ENCODE measurements at regions not wholly inside any gene's neighbourhood (a gene's known extent, or its start where the extent isn't known, plus 50 kb on each side); places are given as distances from the start of the nearest gene placed in this dataset.

DNA sequence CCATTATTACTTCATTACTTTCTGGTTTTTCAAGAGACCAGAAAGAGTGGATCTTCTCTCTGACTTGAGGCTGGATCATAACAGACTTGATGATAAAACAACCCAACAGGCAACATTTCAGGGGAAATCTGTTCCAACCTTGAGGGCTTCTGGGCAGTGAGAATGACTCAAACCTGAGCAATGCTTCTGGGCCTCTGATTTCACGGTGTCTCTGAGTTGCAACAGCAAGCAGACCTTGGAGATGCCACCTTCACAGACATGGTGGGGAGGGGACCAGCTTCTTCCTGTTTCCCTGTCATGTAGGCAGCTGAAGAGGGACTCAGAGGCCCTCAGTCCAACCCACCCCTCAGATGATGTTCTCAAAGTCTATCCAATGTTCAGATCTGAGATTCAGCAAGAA, 104.0 kb downstream of the ABHD5 start:
- DNase-seq = no peak
- Mint-ChIP-seq H3K27ac (ENCODE audit: unreplicated experiment) (no peak overlapping the region), H3K4me1 (ENCODE audit: low read depth, unreplicated experiment) (no peaks in the 10 kb centered on the region), H3K4me3 (ENCODE audit: low read depth, unreplicated experiment) (no peak overlapping the region), H3K27me3 (ENCODE audit: unreplicated experiment) (peaks cover 57% of the 10 kb centered on the region), H3K36me3 (ENCODE audit: insufficient read depth, unreplicated experiment) (no peaks in the 10 kb centered on the region), H3K9me3 (ENCODE audit: low read depth, unreplicated experiment) (peaks cover 2% of the 10 kb centered on the region)
- TF ChIP-seq CTCF (IDR thresholded peaks at IDR 0.05; ENCODE audit: unreplicated experiment) = no peak
- CTCF ChIA-PET = no interaction called here
- intact Hi-C loops (cut with micrococcal nuclease; ENCODE audit: unreplicated experiment) = no loop called here
- BruUV-seq (replicated peaks) = no TSS peak

DNA sequence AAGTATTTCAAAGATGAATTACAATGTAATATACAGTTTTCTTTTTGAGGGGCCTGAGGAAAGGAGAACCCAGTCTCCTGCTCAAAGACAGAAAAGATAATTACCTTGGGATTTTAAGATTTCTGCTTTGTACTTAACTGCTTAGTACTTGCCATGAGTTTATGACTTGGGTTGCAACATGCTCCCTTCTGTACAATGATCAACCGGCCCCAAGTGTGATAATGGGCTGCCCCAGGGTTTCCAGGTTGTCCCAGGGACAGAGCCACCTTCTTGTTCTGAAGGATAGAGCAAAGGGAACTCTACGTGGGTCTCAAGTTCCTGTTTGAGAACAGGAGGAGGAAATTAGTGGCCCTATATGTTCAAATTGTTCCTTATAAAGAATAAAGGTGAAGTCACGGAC, 104.8 kb downstream of the ABHD5 start:
- Mint-ChIP-seq H3K4me3 (ENCODE audit: low read depth, unreplicated experiment) (no peak overlapping the region), H3K36me3 (ENCODE audit: insufficient read depth, unreplicated experiment) (no peaks in the 10 kb centered on the region), H3K27me3 (ENCODE audit: unreplicated experiment) (peaks cover 50% of the 10 kb centered on the region), H3K9me3 (ENCODE audit: low read depth, unreplicated experiment) (peaks cover under 1% of the 10 kb centered on the region), H3K4me1 (ENCODE audit: low read depth, unreplicated experiment) (no peaks in the 10 kb centered on the region), H3K27ac (ENCODE audit: unreplicated experiment) (no peak overlapping the region)
- no TSS peak for BruUV-seq (replicated peaks)
- TF ChIP-seq CTCF (IDR thresholded peaks at IDR 0.05; ENCODE audit: unreplicated experiment) = no peak
- DNase-seq = no peak
- CTCF ChIA-PET = no interaction called here
- intact Hi-C loops (cut with micrococcal nuclease; ENCODE audit: unreplicated experiment) = no loop called here

DNA sequence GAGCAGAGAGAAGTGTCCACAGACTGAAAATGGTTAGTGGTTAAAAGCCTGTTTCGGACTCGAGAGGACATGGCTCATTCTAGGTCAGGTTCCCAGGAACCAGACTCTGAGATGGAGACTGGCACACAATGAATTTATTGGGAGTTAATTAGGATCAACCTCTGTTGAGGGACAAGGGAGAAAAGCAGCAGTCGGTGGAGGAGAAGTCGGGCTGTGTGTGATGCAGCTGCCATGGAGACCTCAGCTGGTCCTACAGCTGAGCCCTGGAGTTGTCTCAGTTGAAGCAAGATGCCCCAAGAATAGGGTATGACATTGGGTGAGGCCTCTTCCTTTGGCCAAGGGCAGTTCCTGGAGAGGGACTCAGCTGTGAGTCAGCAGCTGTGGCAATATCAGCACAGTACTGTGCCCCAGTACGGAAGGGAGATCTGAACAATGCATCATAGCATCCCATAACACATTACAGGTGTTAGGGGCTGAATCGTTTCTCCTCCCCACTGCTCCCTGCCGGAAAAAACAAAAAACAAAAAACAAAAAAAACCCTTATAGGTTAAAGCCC, 105.4 kb downstream of the ABHD5 start:
- intact Hi-C loops (cut with micrococcal nuclease; ENCODE audit: unreplicated experiment) = no loop called here
- Mint-ChIP-seq H3K27ac (ENCODE audit: unreplicated experiment) (no peak overlapping the region), H3K9me3 (ENCODE audit: low read depth, unreplicated experiment) (no peaks in the 10 kb centered on the region), H3K27me3 (ENCODE audit: unreplicated experiment) (peaks cover 44% of the 10 kb centered on the region), H3K4me1 (ENCODE audit: low read depth, unreplicated experiment) (no peaks in the 10 kb centered on the region), H3K4me3 (ENCODE audit: low read depth, unreplicated experiment) (no peak overlapping the region), H3K36me3 (ENCODE audit: insufficient read depth, unreplicated experiment) (no peaks in the 10 kb centered on the region)
- BruUV-seq (replicated peaks) = no TSS peak
- CTCF ChIA-PET = no interaction called here
- DNase-seq = no peak
- TF ChIP-seq CTCF (IDR thresholded peaks at IDR 0.05; ENCODE audit: unreplicated experiment) = no peak

DNA sequence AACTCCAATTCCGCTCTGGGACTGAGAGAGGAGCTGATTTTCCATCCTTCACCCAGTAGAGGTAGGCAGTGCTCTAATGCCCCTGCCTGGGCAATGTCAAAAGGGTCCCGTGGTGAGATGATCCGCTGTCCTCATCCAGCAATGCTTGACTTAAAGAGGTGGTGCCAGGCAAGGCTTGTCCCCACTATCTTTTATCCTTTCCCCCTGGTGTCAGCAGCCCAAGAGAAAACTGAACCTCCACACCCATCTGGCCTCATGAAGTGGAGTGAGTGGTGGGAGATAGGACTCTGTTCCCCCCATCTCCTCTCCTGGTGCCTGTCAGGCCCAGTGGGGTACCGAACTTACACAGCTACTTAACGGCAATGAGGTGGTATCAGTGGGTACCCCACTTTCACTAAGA, 107.1 kb downstream of the ABHD5 start:
- DNase-seq = no peak
- TF ChIP-seq CTCF (IDR thresholded peaks at IDR 0.05; ENCODE audit: unreplicated experiment) = no peak
- Mint-ChIP-seq H3K9me3 (ENCODE audit: low read depth, unreplicated experiment) (no peaks in the 10 kb centered on the region), H3K36me3 (ENCODE audit: insufficient read depth, unreplicated experiment) (no peaks in the 10 kb centered on the region), H3K4me1 (ENCODE audit: low read depth, unreplicated experiment) (no peaks in the 10 kb centered on the region), H3K27ac (ENCODE audit: unreplicated experiment) (no peak overlapping the region), H3K27me3 (ENCODE audit: unreplicated experiment) (peaks cover 34% of the 10 kb centered on the region), H3K4me3 (ENCODE audit: low read depth, unreplicated experiment) (no peak overlapping the region)
- no TSS peak for BruUV-seq (replicated peaks)
- CTCF ChIA-PET = no interaction called here
- intact Hi-C loops (cut with micrococcal nuclease; ENCODE audit: unreplicated experiment) = no loop called here
